Effector CD4-positive, alpha-beta T cell (primary cell): ENCODE measurements at regions not wholly inside any gene's neighbourhood (a gene's known extent, or its start where the extent isn't known, plus 50 kb on each side); places are given as distances from the start of the nearest gene placed in this dataset.

Experiments used
- DNase-seq: peaks from one replicate; pipeline ENCODE4 v3.0.0-alpha.2; 2020

- DNase-seq = no peak
Observed at GRCh38 chr3:124512881-124513609, 217.2 kb upstream of the UMPS start.

DNA sequence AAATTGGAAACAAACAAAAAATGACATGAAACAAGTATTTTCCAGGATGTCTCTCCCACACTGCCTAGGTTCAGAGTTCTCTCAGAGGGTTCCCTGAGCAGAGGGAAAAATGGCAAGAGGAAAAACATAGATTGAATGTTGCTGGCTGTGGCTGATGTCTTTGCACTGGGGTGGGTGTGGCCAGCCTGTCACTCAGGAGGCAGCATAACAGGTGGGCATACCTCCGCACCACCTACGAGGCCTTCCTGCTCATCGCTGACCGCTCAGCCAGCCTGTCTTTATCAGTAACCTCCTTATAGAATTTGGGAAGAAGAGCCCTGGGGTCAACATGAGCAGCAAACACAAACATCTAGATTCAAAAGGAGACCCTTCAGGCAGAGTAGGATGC lies 216.6 kb upstream of the UMPS start:
- DNase-seq = no peak

- no peak for DNase-seq
Observed at GRCh38 chr3:124514683-124515082, 215.6 kb upstream of the UMPS start.

DNA sequence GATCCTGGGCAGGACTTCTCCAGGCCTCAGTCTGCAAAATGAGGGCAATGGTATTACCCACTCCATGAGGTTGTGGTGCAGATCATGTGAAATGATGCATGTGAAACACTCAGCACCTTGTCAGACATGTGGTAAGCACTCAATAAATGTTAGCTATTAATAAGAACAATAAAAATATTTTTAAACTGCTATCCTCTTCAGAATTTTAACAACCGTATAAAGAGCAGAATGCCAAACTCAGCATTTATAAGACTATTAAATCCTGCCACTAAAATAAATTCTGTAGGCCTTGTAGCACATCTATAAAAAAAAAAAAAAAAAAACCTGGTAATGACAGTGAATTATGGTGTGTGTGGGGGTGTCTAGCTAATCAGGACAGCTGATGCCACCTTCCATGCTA lies 213.9 kb upstream of the UMPS start:
- no peak for DNase-seq

GRCh38 chr3:124517306-124517705 lies 212.9 kb upstream of the UMPS start:
- no peak for DNase-seq

DNA sequence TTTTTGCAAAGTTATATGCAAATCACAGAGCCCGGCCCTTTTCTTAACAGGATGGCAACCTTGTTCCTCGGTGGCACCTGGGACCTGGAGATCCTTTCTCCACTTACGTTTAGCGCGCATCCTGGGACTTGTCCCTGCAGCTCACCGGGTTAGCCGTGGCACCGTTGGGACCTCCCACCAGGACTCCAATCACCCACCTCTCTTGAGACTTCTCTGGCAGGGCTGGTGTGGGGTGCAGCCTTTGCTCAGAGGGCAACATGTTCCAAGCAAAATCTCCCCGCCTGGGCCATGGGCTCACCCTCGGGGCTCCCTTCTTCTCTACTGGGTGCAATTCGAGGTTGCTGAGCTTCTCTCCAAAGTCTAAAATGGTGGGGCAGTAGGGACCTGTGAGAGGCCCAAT lies 211.9 kb upstream of the UMPS start:
- no peak for DNase-seq

- DNase-seq = no peak
Observed at GRCh38 chr3:124519591-124520194, 210.6 kb upstream of the UMPS start.

DNA sequence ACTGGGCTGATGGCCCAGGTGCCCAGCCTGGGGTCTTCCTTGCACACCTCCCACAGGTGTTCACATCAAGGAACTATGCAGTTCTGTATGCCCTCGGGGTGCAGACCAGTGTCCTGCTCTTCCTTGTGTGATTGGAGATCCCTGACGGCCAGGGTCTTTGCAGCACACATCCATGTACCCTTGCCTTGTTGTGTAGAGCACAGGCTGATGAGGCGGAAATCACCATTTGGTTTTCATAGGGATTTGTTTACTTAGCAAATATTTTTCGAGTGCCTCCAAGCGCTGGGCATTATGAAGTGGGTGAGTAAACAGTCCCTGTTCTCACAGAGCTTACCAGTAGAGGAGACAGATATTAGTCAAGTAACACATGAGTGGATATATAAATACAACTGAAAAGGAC lies 209.3 kb upstream of the UMPS start:
- no peak for DNase-seq

DNA sequence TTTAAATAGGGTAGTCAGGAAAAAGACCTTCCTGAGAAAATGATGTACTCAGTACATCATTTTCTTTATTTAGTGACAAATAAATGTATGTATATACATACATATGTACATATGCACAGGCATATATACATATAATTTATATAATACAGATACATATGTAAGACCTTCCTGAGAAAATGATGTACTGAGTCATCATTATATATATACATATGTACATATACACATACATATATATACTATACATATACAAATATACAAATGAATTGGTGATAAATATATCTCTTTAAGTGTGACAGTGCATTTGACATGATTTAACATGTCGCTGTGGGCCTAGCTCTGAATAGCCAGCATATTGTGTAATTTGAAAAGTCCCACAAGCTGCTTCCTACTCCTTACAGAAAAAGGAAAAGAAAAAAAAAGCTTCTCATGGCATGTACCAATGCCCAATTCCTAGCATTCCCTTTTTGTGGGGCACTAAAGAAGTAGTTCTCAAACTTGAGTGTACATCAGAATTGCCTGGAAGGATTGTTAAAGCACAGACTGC lies 208.1 kb upstream of the UMPS start:
- no peak for DNase-seq

- no peak for DNase-seq
Observed at GRCh38 chr3:124526601-124527000, 203.7 kb upstream of the UMPS start.

GRCh38 chr3:124529826-124530571 lies 200.3 kb upstream of the UMPS start:
- no peak for DNase-seq

DNA sequence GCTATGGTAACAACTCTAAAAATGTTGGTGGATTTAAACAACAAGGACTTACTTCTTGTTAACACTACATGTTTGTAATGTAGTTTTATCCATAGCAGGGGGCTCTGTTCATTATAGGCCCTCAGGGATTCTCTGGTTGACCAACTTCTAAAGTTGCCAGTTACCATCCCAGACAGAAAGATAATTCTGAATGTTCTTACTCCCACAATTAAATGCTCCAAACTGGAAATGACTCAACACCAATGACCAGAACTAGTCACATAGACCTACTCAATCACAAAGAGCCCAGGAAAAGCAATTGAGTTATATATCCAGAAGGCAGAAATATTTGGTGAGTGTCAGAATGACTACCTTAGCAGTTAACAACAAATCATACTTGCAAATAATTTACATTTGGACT lies 199.3 kb upstream of the UMPS start:
- no peak for DNase-seq

- no peak for DNase-seq
Observed at GRCh38 chr3:124532071-124532470, 198.2 kb upstream of the UMPS start.

DNA sequence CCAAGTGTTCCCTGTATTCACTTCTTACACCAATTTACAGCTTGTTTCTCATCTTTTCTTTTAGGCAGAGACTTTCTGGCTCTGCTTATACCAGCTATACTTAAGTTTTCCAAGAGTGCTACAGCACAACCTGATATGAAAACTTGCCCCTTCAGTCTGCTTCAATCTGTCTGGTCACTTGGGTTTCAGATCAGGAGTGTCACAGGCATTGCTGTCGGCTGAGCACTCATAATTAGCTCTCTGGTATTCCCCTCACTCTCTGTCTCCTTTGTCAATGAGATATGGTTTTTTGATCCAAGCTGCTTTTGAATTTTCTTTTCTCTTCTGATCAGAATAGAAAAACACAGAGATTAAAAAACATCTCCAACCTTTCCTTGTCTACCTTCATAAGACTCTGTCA lies 194.9 kb upstream of the UMPS start:
- DNase-seq = no peak

DNA sequence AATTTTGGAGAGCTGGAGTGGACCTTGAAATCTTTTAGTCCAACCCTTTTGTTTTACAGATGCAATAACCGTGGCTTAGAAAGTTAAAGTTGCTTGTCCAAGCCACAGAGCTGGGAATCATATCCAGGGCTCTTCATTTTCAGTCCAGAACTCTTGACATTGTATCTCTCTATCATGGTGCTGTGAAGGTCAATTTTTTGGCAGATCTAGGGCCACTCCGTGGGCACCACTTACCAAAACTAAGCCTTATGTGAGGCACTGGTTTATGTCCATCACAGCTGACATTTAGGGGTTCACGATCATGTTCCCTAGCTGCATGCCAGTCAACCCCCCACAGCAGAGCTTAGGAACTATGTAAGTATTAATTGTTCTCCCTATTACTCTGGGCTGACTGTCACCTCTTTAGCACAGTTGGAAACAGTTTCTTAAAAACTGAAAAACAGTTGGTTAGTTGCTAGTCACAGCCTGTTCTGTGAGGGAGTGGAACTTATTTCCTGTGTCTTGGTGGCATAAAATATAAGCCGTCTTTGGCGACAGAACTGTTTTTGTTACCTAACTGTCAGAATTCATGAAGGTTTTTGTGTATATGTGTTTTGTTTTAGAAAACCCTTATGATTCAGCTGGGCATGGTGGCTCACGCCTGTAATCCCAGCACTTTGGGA lies 189.6 kb upstream of the UMPS start:
- no peak for DNase-seq

GRCh38 chr3:124542214-124542869 lies 187.9 kb upstream of the UMPS start:
- DNase-seq = no peak

DNA sequence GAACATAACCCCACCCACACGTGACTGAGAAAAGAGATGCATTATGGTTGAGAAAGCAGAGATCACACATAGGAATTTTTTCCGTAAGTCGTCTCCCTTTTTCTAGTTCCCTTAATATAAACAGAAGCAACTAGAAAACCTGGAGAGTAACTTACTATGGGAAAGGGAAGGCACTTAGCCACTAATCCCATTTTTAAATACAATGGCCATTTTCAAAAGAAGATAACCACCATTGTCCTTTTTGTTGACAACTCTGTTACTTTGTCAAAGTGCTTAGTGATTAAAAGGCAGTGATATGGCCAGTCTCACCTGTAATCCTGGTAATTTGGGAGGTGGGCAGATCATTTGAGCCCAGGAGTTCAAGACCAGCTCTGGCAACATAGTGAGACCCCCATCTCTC lies 184.4 kb upstream of the UMPS start:
- no peak for DNase-seq

DNA sequence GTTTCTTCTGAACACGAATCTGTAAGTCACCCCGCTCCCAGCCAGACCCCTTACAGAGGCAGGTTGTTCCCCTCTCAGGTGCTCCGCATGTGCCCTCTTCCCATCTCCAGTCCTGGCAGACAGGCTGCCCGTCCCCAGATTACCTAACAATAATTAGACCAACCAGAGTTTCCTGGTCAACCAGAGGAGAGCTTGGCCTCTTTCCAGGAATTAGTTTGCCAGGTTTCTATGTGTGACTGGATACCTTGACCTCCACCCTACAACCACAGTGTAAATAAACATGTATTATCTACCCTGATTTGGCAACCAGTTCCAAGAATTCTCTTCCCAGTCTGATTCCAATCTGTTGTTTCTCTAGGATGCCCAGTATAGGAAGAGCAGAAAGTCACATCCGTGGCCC lies 178.0 kb upstream of the UMPS start:
- no peak for DNase-seq

- DNase-seq = no peak
Observed at GRCh38 chr3:124553178-124553577, 177.1 kb upstream of the UMPS start.

- DNase-seq = no peak
Observed at GRCh38 chr3:124556636-124557035, 173.6 kb upstream of the UMPS start.

- no peak for DNase-seq
Observed at GRCh38 chr3:124557433-124558232, 172.6 kb upstream of the UMPS start.
